HG03575 (cell line): ENCODE measurements at regions not wholly inside any gene's neighbourhood (a gene's known extent, or its start where the extent isn't known, plus 50 kb on each side); places are given as distances from the start of the nearest gene placed in this dataset.

ENCODE experiments used
- ATAC-seq: cut with Tn5 transposase; IDR thresholded peaks from one replicate; pipeline ENCODE4 v1.9.1; 2021; ENCODE audit not compliant: unreplicated experiment, insufficient number of reproducible peaks, low FRiP score; ENCODE audit errors: extremely low read depth

- no peak for ATAC-seq
These were observed 1397.2 kb downstream of the PLA2G4A start for GRCh38 chr1:188225975-188226374.

GRCh38 chr1:188228623-188229022 lies 1399.9 kb downstream of the PLA2G4A start:
- no peak for ATAC-seq

- ATAC-seq: no peak
These were observed 1409.0 kb downstream of the PLA2G4A start for GRCh38 chr1:188237573-188238348.

GRCh38 chr1:188240772-188241406 lies 1412.1 kb downstream of the PLA2G4A start:
- ATAC-seq: no peak

GRCh38 chr1:188241629-188242028 lies 1412.9 kb downstream of the PLA2G4A start:
- no peak for ATAC-seq

- no peak for ATAC-seq
These were observed 1414.7 kb downstream of the PLA2G4A start for GRCh38 chr1:188243456-188243855.

GRCh38 chr1:188244681-188245080 lies 1415.9 kb downstream of the PLA2G4A start:
- ATAC-seq: no peak

GRCh38 chr1:188247255-188247654 lies 1418.5 kb downstream of the PLA2G4A start:
- no peak for ATAC-seq

- no peak for ATAC-seq
These were observed 1421.1 kb downstream of the PLA2G4A start for GRCh38 chr1:188249811-188250210.

- no peak for ATAC-seq
These were observed 1422.3 kb downstream of the PLA2G4A start for GRCh38 chr1:188251036-188251435.

GRCh38 chr1:188261849-188262248 lies 1433.1 kb downstream of the PLA2G4A start:
- no peak for ATAC-seq

- ATAC-seq: no peak
These were observed 1441.2 kb downstream of the PLA2G4A start for GRCh38 chr1:188269956-188270355.

GRCh38 chr1:188270497-188270896 lies 1441.7 kb downstream of the PLA2G4A start:
- ATAC-seq: no peak

GRCh38 chr1:188277771-188278170 lies 1449.0 kb downstream of the PLA2G4A start:
- no peak for ATAC-seq

GRCh38 chr1:188281921-188282320 lies 1453.2 kb downstream of the PLA2G4A start:
- no peak for ATAC-seq

GRCh38 chr1:188295157-188295556 lies 1466.4 kb downstream of the PLA2G4A start:
- ATAC-seq: no peak

- ATAC-seq: no peak
These were observed 1474.0 kb downstream of the PLA2G4A start for GRCh38 chr1:188302746-188303145.

- ATAC-seq: no peak
These were observed 1485.9 kb downstream of the PLA2G4A start for GRCh38 chr1:188314557-188315137.

GRCh38 chr1:188317894-188318293 lies 1489.1 kb downstream of the PLA2G4A start:
- no peak for ATAC-seq

GRCh38 chr1:188325211-188325610 lies 1496.5 kb downstream of the PLA2G4A start:
- ATAC-seq: no peak
